ENCODE measurements at regions not wholly inside any gene's neighbourhood (a gene's known extent, or its start where the extent isn't known, plus 50 kb on each side); places are given as distances from the start of the nearest gene placed in this dataset.

- DNase-seq (ENCODE audit: low read depth): no peak
Observed at GRCh38 chr14:61192989-61193388, 88.1 kb downstream of the TMEM30B start.

DNA sequence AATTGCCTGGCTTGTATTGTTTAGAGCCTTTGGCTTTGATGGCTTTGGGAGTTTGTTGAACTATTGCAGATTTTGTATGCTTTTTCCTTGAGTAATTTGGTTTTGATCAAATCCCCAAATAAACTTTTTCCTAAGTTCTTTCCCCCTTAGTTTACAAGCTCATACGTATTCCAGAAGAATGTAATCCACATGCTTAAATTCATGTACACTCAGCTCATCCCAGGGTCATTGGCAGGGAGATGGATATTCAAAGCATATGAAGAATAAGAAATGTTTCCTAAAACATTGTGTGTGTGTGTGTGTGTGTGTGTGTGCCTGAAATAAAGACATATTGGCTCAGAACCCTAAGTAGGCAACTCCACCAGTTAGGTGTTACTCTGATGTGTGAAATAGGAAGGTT lies 89.4 kb downstream of the TMEM30B start:
- no peak for DNase-seq (ENCODE audit: low read depth)

DNA sequence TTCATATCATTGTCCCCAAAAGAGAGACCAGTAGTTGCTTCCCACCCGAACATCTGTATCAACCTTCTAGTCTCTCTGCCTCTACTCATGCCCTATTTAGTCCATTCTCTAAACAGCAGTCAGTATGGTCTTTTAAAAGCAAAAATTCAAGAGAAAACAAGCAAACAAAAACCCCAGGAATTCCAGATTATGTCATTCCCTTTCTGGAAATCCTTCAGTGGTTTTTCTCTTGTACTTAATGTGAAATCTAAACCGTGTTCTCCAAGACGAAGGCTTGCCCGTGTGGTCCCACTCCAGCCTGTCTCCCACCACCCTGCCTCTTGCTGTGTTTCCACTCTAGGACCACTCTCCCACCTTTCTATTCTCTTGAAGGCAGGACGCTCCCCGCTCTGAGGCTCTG lies 90.8 kb downstream of the TMEM30B start:
- DNase-seq (ENCODE audit: low read depth): no peak

DNA sequence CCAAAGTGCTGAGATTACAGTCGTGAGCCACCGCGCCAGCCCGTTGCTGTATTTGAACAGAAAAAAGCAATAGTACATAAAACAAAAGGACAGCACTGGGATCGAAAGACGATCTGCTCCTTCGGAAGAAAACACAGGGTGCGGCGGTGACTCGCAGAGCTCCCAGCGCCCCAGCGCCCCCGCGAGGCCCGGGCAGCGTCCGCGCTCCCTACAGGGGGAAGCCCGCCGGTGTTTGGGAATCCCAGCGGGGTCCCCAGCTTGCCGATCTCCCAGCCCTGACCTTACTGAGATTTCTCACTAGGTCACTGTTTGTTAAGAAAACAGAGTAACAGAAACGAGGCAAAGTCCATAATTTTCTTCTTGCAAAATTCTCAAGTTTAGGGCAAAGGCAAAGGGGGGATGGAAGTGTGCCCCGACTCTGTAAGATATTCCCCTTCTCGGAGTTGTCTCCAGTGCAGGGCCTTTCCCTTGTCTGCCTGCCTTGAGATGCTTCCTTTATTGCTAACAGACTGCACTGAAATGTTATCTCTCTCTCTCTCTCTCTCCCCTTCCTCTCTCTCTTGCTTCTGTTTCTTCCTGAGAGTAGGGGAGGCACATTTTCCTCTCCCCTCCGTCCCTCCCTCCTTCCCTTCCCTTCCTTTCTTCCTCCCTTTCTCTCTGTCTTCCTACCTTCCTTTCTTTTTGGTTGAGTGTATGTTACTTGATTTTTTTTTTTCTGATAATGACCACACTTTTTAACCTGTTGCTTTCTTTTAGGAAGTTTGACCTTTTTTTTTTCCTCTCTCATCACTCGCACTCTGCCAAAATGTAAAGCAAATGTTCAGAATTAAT lies 91.9 kb downstream of the TMEM30B start:
- no peak for DNase-seq (ENCODE audit: low read depth)

- DNase-seq (ENCODE audit: low read depth): no peak
Observed at GRCh38 chr14:61188196-61188595, 92.9 kb downstream of the TMEM30B start.

- no peak for DNase-seq (ENCODE audit: low read depth)
Observed at GRCh38 chr14:61187196-61187905, 93.8 kb downstream of the TMEM30B start.

GRCh38 chr14:61186341-61187195 lies 94.6 kb downstream of the TMEM30B start:
- DNase-seq (ENCODE audit: low read depth): no peak

DNA sequence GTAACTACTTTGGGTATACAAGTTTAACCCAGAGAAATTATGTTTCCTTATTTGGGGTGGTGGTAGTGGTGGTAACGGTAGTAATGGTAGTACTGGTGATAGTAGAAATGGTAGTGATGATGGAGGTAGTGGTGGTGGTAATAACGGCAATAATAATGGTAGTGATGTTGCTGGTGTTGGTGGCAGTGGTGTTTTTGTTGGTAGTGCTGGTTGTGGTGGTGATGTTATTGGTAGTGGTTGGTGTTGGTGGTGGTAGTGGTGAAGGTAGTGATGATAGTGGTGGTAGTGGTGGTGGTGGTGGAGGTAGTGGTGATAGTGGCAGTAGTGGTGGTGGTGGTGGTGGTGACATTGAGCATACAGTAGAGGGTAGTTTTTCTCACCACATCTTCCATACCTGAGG lies 95.6 kb downstream of the TMEM30B start:
- DNase-seq (ENCODE audit: low read depth): no peak

- no peak for DNase-seq (ENCODE audit: low read depth)
Observed at GRCh38 chr14:61184112-61184511, 97.0 kb downstream of the TMEM30B start.

GRCh38 chr14:61183196-61183885 lies 97.8 kb downstream of the TMEM30B start:
- DNase-seq (ENCODE audit: low read depth): no peak

DNA sequence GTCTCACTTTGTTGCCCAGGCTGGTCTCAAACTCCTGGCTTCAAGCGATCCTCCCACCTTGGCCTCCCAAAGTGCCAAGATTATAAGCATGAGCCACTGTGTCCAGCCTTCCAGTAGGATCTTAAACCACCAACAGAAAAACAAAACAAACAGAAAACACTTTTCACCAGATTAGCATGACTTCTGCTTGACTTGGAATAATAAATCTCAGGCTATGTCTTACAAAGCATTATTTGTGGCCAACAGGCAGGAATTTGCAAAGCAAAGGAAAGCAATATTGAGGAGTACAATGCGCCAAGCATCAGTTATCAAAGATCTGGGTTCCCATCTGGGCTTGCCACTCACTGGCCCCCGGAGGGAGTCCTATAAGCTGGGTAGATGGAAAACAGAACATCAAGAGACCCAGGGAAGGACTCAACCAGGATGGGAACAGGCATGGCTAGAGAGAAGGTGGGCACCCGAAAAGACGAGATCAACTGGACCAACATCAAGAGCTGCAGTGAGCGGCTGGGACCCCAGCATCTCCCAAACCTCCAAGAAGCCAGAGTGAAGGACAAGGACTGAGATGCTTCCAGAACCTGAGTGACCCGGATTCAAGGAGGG lies 101.2 kb downstream of the TMEM30B start:
- no peak for DNase-seq (ENCODE audit: low read depth)

DNA sequence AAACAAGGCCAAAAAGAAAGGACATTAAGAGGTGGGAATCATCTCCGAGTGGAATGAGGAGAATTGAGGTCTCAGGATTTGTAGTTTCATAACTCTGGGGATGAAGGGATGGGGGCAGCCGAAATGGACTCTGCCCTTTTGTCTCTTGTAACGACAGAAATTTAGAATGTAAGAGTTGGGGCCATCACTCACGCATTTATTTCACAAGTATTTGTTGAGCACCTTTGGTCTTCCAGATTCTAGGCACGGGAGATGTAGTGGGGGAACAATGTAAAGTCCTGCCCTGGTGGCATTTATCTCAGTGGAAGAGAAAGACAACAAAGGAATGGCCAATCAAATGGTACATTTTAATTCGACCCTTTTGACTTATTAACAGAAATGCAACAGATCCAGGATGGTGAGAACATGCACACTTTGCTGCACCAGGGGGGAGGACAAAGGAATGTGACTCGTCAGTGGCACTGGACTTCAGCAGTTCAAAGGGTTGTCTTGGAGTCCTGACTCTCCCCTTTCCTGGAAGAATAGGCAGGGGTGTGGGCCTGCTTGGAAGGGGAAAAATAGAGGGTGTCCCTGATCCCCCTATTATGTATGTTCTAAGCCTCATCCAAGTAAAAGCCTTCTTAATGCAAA lies 102.0 kb downstream of the TMEM30B start:
- no peak for DNase-seq (ENCODE audit: low read depth)

DNA sequence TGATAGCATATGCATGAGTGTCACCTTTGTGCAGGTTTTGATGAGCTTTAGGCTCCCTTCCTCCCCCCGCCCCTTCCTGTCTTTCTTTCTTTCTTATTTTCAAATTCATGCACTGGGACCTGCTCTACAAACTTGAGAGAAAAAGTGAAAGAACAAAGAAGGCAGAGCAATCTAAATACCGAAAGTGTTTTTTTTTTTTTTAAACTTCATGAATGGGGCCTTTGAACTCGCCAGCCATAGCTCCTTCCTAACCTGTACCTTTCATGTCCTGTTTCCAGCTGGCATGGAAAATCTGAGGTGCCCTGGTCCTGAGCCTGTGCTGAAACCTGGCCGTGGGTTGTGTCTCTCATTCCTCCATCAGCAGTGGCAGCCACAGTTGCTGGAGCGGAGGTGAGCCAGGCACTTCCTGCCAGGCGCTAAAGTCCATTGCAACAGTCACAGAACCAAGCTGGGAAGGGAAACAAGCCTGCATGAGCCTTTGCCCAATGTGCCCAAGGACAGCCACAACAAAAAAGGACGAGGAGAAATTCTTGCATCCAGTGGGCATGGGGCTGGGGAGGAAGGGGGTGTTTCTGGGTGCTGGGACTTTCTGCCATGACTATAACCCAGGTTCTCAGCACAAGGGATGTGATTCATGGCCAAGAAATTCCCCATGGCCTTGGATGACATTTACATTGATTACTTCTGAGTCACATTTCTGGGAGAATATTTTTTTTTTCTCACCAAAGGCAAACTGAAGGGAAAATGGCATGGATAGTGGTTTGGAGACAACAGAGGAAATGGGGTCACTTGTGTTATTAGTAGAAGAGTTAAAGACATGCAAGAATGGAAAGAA lies 102.7 kb downstream of the TMEM30B start:
- no peak for DNase-seq (ENCODE audit: low read depth)

DNA sequence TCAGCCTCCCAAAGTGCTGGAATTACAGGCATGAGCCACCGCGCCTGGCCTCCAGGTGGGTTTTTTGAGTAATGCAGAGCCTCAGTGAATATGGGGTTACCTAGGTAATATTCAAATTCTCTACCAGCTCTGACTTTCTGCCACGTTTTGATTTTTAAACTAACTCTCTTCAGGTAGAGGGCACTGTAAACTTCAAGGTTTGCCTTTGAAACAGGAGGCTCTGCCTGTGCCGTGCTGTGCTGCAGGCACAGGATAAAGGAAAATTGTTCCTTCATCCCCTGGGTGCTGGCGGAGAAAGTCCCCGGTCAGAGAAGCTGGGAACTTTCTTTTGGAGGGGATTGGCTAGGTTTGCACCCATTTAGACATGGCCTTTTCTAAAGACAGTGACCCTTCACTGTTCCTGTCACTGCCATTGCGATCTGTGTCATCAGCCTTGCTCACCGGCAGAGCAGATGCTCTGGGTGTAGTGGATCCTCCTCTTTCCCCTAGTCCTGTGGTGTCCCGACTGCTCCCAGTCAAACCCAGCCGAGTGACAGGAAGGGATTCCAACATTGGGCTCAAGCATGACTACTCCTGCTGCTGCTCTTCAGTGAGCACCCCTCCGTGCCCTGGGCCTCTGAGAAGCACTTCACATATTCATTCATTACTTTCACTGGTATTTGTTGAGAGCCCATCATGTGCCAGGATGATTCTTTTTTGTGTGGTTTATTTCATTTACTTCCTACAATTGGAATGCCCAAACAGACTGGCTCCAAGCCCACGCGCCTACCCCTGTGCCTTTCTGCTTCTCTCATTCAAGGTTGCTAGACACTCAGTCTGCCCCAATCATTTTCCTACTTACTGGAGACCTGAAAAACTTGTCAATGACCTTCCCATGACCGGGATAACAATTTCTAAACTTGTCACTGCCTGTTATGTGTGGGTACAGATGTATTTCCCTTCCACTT lies 103.6 kb downstream of the TMEM30B start:
- DNase-seq (ENCODE audit: low read depth): no peak

DNA sequence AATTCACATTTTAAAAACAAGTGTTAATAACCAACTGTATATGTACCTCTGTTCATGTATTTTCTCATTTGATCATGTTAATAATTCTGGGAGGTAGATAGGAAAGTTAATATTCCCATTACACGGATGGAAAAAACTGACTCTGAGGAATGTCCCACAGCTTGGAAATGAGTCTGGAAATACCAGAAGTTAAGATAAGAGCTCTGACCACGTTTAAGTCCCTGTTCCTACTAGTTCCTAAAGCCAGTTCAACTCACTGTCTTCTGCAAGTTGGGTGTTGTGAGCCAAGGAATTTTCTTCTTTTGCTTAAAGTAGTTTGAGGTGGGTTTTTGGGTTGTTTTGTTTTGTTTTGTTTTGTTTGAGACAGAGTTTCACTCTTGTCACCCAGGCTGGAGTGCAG lies 104.5 kb downstream of the TMEM30B start:
- DNase-seq (ENCODE audit: low read depth): no peak

- no peak for DNase-seq (ENCODE audit: low read depth)
Observed at GRCh38 chr14:61174987-61175386, 106.2 kb downstream of the TMEM30B start.

GRCh38 chr14:61174441-61174891 lies 106.7 kb downstream of the TMEM30B start:
- DNase-seq (ENCODE audit: low read depth): no peak

DNA sequence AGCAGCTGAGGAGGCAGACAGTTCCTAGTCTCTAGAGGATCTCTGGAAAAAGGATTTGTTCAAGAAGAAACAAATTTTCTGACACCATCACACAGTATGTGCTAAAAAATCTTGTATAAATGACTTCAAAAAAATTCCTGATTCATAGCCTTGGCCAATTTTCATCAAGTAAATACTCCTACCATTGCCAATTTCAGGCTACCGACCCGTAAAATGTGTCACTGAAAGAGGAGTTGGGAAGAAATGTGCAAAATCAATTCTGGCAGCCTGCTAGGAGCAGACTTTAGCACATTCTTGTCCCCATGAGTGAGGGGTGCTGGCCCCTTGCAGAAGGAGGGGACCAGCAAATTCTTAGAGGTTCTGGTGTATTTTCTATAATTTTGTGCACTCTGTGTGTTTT lies 109.4 kb downstream of the TMEM30B start:
- DNase-seq (ENCODE audit: low read depth): no peak

GRCh38 chr14:61168141-61168540 lies 113.0 kb downstream of the TMEM30B start:
- DNase-seq (ENCODE audit: low read depth): no peak
